ENCODE measurements at regions not wholly inside any gene's neighbourhood (a gene's known extent, or its start where the extent isn't known, plus 50 kb on each side); places are given as distances from the start of the nearest gene placed in this dataset.

DNA sequence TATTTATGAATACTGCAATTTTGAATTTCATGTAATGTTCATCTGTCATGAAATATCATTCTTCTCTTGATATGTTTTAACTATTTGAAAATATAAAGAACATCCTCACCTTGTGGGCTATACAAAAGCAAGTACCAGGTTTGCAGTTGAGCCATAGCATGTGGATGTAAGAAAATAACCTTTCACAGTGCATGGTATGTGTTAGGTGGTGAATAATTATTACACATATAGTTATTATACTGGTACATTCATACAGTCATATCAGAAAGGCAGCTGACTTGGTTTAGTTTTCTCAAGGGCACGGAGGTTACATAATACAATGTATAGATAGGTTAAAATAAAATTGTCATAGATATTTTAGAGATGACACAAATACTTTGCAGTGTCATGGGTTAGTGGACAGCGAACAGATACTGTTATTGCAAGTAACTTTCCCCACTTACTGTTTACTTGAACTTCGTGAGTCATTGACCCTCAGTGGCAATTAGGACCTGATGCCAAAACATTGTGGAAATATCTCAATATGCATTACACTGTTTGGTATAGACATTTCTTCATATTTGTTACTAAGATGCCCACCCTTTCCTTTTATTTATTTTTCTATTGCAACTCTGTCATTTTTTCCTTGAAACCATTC is 445.4 kb upstream of the GOT2 start:
- Histone ChIP-seq H3K4me1 (replicated peaks in 1 of 2; ENCODE audit: control insufficient read depth in 2 of 2, insufficient read depth in 2 of 2, low read length in 2 of 2) (no peaks in the 10 kb centered on the region), H3K4me2 (ENCODE audit: insufficient read depth, low read length) (no peak overlapping the region), H3K27ac (ENCODE audit: extremely low read depth, low read depth, low read length) (no peak overlapping the region), H3K9me3 (replicated peaks; ENCODE audit: control insufficient read depth, insufficient read depth, low read depth, low read length) (no peaks in the 10 kb centered on the region), H2AFZ (ENCODE audit: low read depth, low read length) (no peak overlapping the region), H3K4me3 (no peak overlapping the region), H3K9me1 (ENCODE audit: control insufficient read depth, insufficient read depth, low read length) (no peaks in the 10 kb centered on the region), H3K36me3 (ENCODE audit: control insufficient read depth, insufficient read depth, low read length) (no peaks in the 10 kb centered on the region), H3K79me2 (ENCODE audit: control insufficient read depth, insufficient read depth, low read length) (no peaks in the 10 kb centered on the region), H3K27me3 (ENCODE audit: control insufficient read depth in 2 of 2, insufficient read depth in 2 of 2, low read length in 2 of 2) (no peaks in the 10 kb centered on the region), H4K20me1 (replicated peaks; ENCODE audit: control insufficient read depth, insufficient read depth, low read length) (no peaks in the 10 kb centered on the region), H3K9ac (ENCODE audit: insufficient read depth in 1 of 2, low read depth in 2 of 2, low read length in 2 of 2) (no peak overlapping the region)
- TF ChIP-seq HDAC2 (IDR thresholded peaks at IDR 0.05) = no peak
- no peak for TF ChIP-seq DNMT1 (IDR thresholded peaks at IDR 0.05)
- TF ChIP-seq MYC (IDR thresholded peaks at IDR 0.05; ENCODE audit: low read depth, low read length) = no peak
- no peak for TF ChIP-seq MYC (CRISPR knock-in tag; IDR thresholded peaks at IDR 0.05; ENCODE audit: borderline replicate concordance, low read depth)
- no peak for TF ChIP-seq POU5F1 (IDR thresholded peaks at IDR 0.05; ENCODE audit: borderline replicate concordance, low read depth, low read length, partially characterized antibody)
- no peak for TF ChIP-seq RBBP5 (IDR thresholded peaks at IDR 0.05; ENCODE audit: borderline replicate concordance, insufficient read depth, low read length, poor library complexity, severe bottlenecking)
- no peak for TF ChIP-seq BRCA1 (IDR thresholded peaks at IDR 0.05)
- no peak for TF ChIP-seq BRCA1 (CRISPR knock-in tag; IDR thresholded peaks at IDR 0.05)
- TF ChIP-seq ZNF76 (CRISPR knock-in tag; IDR thresholded peaks at IDR 0.05; ENCODE audit: borderline replicate concordance) = no peak
- TF ChIP-seq WHSC1 (IDR thresholded peaks at IDR 0.05; ENCODE audit: low read length) = no peak
- TF ChIP-seq CBX8 (IDR thresholded peaks at IDR 0.05; ENCODE audit: borderline replicate concordance, extremely low read depth, low read depth, low read length, poor library complexity, severe bottlenecking) = no peak
- FAIRE-seq (no peak), DNase-seq (ENCODE audit: extremely low read depth in 1 of 4, low spot score in 3 of 4) (no peak), ATAC-seq (no peak)
- in situ Hi-C loops (cut with MboI) = no loop called here
- 4% methylated on average over 3 of the region's 3 CpGs for WGBS (ENCODE audit: insufficient coverage, low coverage, missing lambda C conversion rate)
- intact Hi-C loops (cut with micrococcal nuclease) = no loop called here
- ChIA-PET POLR2A (no interaction called here), CTCF (ENCODE audit: low intra/inter-chr PET ratio) (no interaction called here)
- no TSS peak for BruUV-seq (replicated peaks)
